Gastroesophageal sphincter (tissue), 4 donors: ENCODE measurements at regions not wholly inside any gene's neighbourhood (a gene's known extent, or its start where the extent isn't known, plus 50 kb on each side); places are given as distances from the start of the nearest gene placed in this dataset.

ENCODE experiments used
- ATAC-seq: fragments of 150-250 bp; one replicate; pipeline ENCODE4 v1.9.1; 2016; ENCODE audit warnings: mild to moderate bottlenecking, moderate library complexity
- H3K27ac ChIP-seq, 4 donors: fragments of 200-600 bp; sonication (generic) in 3 of 4; 1 replicate in 3 of 4; 2 replicates in 1 of 4; pipeline ENCODE4 v1.5.1; 2016 to 2019
- H3K27me3 ChIP-seq: fragments of 200-600 bp; sonication (generic); one replicate; pipeline ENCODE4 v1.5.1; 2019
- H3K36me3 ChIP-seq, 2 donors: fragments of 200-600 bp; sonication (generic); one replicate each; pipeline ENCODE4 v1.5.1; 2019; ENCODE audit warnings: control low read depth in 1 of 2
- H3K4me1 ChIP-seq, 3 donors: fragments of 200-600 bp; sonication (generic); 1 replicate in 2 of 3; 2 replicates in 1 of 3; pipeline ENCODE4 v1.5.1; 2016 to 2019; ENCODE audit warnings: control low read depth in 2 of 3
- H3K4me3 ChIP-seq, 2 donors: fragments of 200-600 bp; sonication (generic); one replicate each; pipeline ENCODE4 v1.5.1; 2019; ENCODE audit warnings: mild to moderate bottlenecking in 1 of 2, moderate library complexity in 1 of 2
- H3K9me3 ChIP-seq, 3 donors: fragments of 200-600 bp; sonication (generic); one replicate each; pipeline ENCODE4 v1.5.1; 2017 to 2019; ENCODE audit warnings: control low read depth in 2 of 3
- CTCF ChIP-seq, 4 experiments: fragments of 200-600 bp in 2 of 4; fragments of 450-650 bp in 2 of 4; sonication (generic) in 1 of 4; IDR thresholded peaks; one replicate each; pipeline ENCODE4 v1.5.1; 2017 to 2019; ENCODE audit warnings: antibody characterized with exemption in 4 of 4, mild to moderate bottlenecking in 2 of 4, moderate library complexity in 2 of 4
- EP300 ChIP-seq: sonication (generic); formaldehyde crosslinking; IDR thresholded peaks from one replicate; pipeline ENCODE4 v1.6.1; 2017; ENCODE audit warnings: antibody characterized with exemption, mild to moderate bottlenecking
- POLR2A ChIP-seq, 2 donors: fragments of 450-650 bp; IDR thresholded peaks; one replicate each; pipeline ENCODE4 v1.6.1; 2017; ENCODE audit warnings: antibody characterized with exemption in 2 of 2, mild to moderate bottlenecking in 2 of 2, moderate library complexity in 1 of 2
- POLR2AphosphoS5 ChIP-seq: sonication (generic); formaldehyde crosslinking; IDR thresholded peaks from one replicate; pipeline ENCODE4 v1.6.1; 2017; ENCODE audit warnings: antibody characterized with exemption
- WGBS, 2 donors: methylation state at CpG; one replicate each; pipeline ENCODE4 v1.1.5; 2018; ENCODE audit warnings: low coverage in 1 of 2; 5-methylcytosine and 5-hydroxymethylcytosine counted together

GRCh38 chr10:128792426-128793140 is 666.4 kb upstream of the MKI67 start:
- TF ChIP-seq CTCF (IDR thresholded peaks at IDR 0.05) (no peak), EP300 (no peak), POLR2AphosphoS5 (no peak), POLR2A (IDR thresholded peaks at IDR 0.05) (no peak)
- ATAC-seq, result no peak
- WGBS, 2 donors, result 89% methylated on average over 5 of the region's 9 CpGs

GRCh38 chr10:128793726-128794655 is 667.8 kb upstream of the MKI67 start:
- WGBS, 2 donors, result 86 to 88% methylated on average over 3 to 9 of the region's 10 CpGs
- no peaks in the 10 kb centered on the region for H3K9me3 ChIP-seq
- ATAC-seq, result no peak
- H3K36me3 ChIP-seq, result no peaks in the 10 kb centered on the region
- TF ChIP-seq POLR2A (IDR thresholded peaks at IDR 0.05), result no peak
- TF ChIP-seq CTCF (IDR thresholded peaks at IDR 0.05), result no peak
- no peak for TF ChIP-seq POLR2AphosphoS5
- TF ChIP-seq EP300, result no peak
- no peak overlapping the region for H3K4me3 ChIP-seq
- no peak overlapping the region for H3K27ac ChIP-seq
- H3K4me1 ChIP-seq, result no peaks in the 10 kb centered on the region
- H3K27me3 ChIP-seq, result no peaks in the 10 kb centered on the region

More at GRCh38 chr10:128792426-128793140, 666.4 kb upstream of the MKI67 start:
- H3K4me1 ChIP-seq, result no peaks in the 10 kb centered on the region
- H3K27me3 ChIP-seq, result no peaks in the 10 kb centered on the region
- no peak overlapping the region for H3K27ac ChIP-seq
- H3K9me3 ChIP-seq, result no peaks in the 10 kb centered on the region
- H3K4me3 ChIP-seq, result no peak overlapping the region
- H3K36me3 ChIP-seq, result no peaks in the 10 kb centered on the region

GRCh38 chr10:128796396-128796912 is 670.2 kb upstream of the MKI67 start:
- Histone ChIP-seq H3K27ac (no peak overlapping the region), H3K4me1 (no peaks in the 10 kb centered on the region), H3K4me3 (no peak overlapping the region), H3K27me3 (no peaks in the 10 kb centered on the region), H3K36me3 (no peaks in the 10 kb centered on the region), H3K9me3 (no peaks in the 10 kb centered on the region)
- no peak for ATAC-seq
- whole genome bisulfite sequencing, 2 donors, result 29 to 83% methylated on average over 1 of the region's 3 CpGs
- TF ChIP-seq POLR2AphosphoS5, result no peak
- TF ChIP-seq POLR2A (IDR thresholded peaks at IDR 0.05), result no peak
- no peak for TF ChIP-seq EP300

- Histone ChIP-seq H3K4me3 (no peak overlapping the region), H3K9me3 (no peaks in the 10 kb centered on the region), H3K4me1 (no peaks in the 10 kb centered on the region), H3K36me3 (no peaks in the 10 kb centered on the region), H3K27me3 (peaks cover 3% of the 10 kb centered on the region), H3K27ac (no peak overlapping the region)
- no peak for ATAC-seq
- WGBS, 2 donors, result 73 to 89% methylated on average over 4 of the region's 4 CpGs
- TF ChIP-seq POLR2A (IDR thresholded peaks at IDR 0.05), result no peak
- TF ChIP-seq EP300, result no peak
- no peak for TF ChIP-seq CTCF (IDR thresholded peaks at IDR 0.05)
- no peak for TF ChIP-seq POLR2AphosphoS5
Measured at GRCh38 chr10:128802062-128802461, 665.0 kb upstream of the MGMT start.

GRCh38 chr10:128803790-128804189 is 663.3 kb upstream of the MGMT start:
- H3K4me3 ChIP-seq, result no peak overlapping the region
- TF ChIP-seq CTCF (IDR thresholded peaks at IDR 0.05) (no peak), POLR2A (IDR thresholded peaks at IDR 0.05) (no peak), POLR2AphosphoS5 (no peak), EP300 (no peak)
- 52 to 65% methylated on average over 4 to 7 of the region's 8 CpGs for WGBS, 2 donors
- no peak overlapping the region for H3K27ac ChIP-seq
- H3K9me3 ChIP-seq, result no peaks in the 10 kb centered on the region
- ATAC-seq, result no peak
- H3K36me3 ChIP-seq, result no peaks in the 10 kb centered on the region
- peaks cover 11% of the 10 kb centered on the region for H3K27me3 ChIP-seq
- no peaks in the 10 kb centered on the region for H3K4me1 ChIP-seq
